GM19467 (cell line): ENCODE measurements at regions not wholly inside any gene's neighbourhood (a gene's known extent, or its start where the extent isn't known, plus 50 kb on each side); places are given as distances from the start of the nearest gene placed in this dataset.
"Not testable (repeated sequence)": the region's sequence is repeated elsewhere in the genome, so short reads cannot be mapped to it uniquely, and the experiment has no call there.

ENCODE experiments used
- ATAC-seq: cut with Tn5 transposase; IDR thresholded peaks from one replicate; pipeline ENCODE4 v1.9.1; 2021; ENCODE audit warnings: mild to moderate bottlenecking, moderate library complexity; ENCODE audit not compliant: unreplicated experiment

- ATAC-seq: no peak
These were observed 1937.7 kb upstream of the DEFB115 start for GRCh38 chr20:29319725-29320124.

- not testable (repeated sequence) for ATAC-seq
These were observed 1937.1 kb upstream of the DEFB115 start for GRCh38 chr20:29320216-29320949.

GRCh38 chr20:29323631-29324515 is 1933.6 kb upstream of the DEFB115 start:
- not testable (repeated sequence) for ATAC-seq

GRCh38 chr20:29324516-29325303 is 1932.8 kb upstream of the DEFB115 start:
- not testable (repeated sequence) for ATAC-seq

- ATAC-seq: no peak
These were observed 1932.2 kb upstream of the DEFB115 start for GRCh38 chr20:29325304-29325640.

GRCh38 chr20:29325781-29326180 is 1931.7 kb upstream of the DEFB115 start:
- not testable (repeated sequence) for ATAC-seq

- no peak for ATAC-seq
These were observed 1930.9 kb upstream of the DEFB115 start for GRCh38 chr20:29326376-29327070.

GRCh38 chr20:29327600-29328420 is 1929.7 kb upstream of the DEFB115 start:
- ATAC-seq: not testable (repeated sequence)

- ATAC-seq: not testable (repeated sequence)
These were observed 1926.9 kb upstream of the DEFB115 start for GRCh38 chr20:29330429-29331115.

GRCh38 chr20:29349836-29350235 is 1907.6 kb upstream of the DEFB115 start:
- no peak for ATAC-seq

- not testable (repeated sequence) for ATAC-seq
These were observed 1881.5 kb upstream of the DEFB115 start for GRCh38 chr20:29375937-29376336.

- ATAC-seq: not testable (repeated sequence)
These were observed 1864.6 kb upstream of the DEFB115 start for GRCh38 chr20:29392853-29393252.

- ATAC-seq: no peak
These were observed 1849.3 kb upstream of the DEFB115 start for GRCh38 chr20:29408034-29408695.

GRCh38 chr20:29408707-29409106 is 1848.8 kb upstream of the DEFB115 start:
- ATAC-seq: not testable (repeated sequence)

- ATAC-seq: not testable (repeated sequence)
These were observed 1848.2 kb upstream of the DEFB115 start for GRCh38 chr20:29409160-29409689.

- ATAC-seq: no peak
These were observed 1847.3 kb upstream of the DEFB115 start for GRCh38 chr20:29409833-29410805.

GRCh38 chr20:29410806-29411457 is 1846.5 kb upstream of the DEFB115 start:
- ATAC-seq: no peak
